Calu3 (cell line): ENCODE measurements at regions not wholly inside any gene's neighbourhood (a gene's known extent, or its start where the extent isn't known, plus 50 kb on each side); places are given as distances from the start of the nearest gene placed in this dataset.

Experiments
- BruUV-seq: library from RNA; stranded (reverse); fragments of 400-500 nt; replicated peaks from 2 replicates; lab custom pipeline; 2021; lab: Mats Ljungman, UMichigan
- CTCF ChIA-PET: fragments of 300-600 bp; sonication (Branson Sonifier 250); formaldehyde crosslinking; loops from one replicate; lab custom pipeline; 2022; ENCODE audit warnings: antibody characterized with exemption; lab: Charles Lee
- DNase-seq: peaks from one replicate; pipeline ENCODE4 v3.0.0; 2022
- H3K27ac Mint-ChIP-seq: one replicate; pipeline ENCODE4 v1.8.0; 2022; ENCODE audit warnings: mixed read lengths; ENCODE audit not compliant: unreplicated experiment
- H3K27me3 Mint-ChIP-seq: one replicate; pipeline ENCODE4 v1.8.0; 2022; ENCODE audit warnings: mixed read lengths; ENCODE audit not compliant: unreplicated experiment
- H3K36me3 Mint-ChIP-seq: one replicate; pipeline ENCODE4 v1.8.0; 2022; ENCODE audit warnings: mild to moderate bottlenecking, moderate library complexity, mixed read lengths; ENCODE audit not compliant: insufficient read depth, unreplicated experiment
- H3K4me1 Mint-ChIP-seq: one replicate; pipeline ENCODE4 v1.8.0; 2022; ENCODE audit warnings: mild to moderate bottlenecking, low read depth, mixed read lengths; ENCODE audit not compliant: unreplicated experiment
- H3K4me3 Mint-ChIP-seq: one replicate; pipeline ENCODE4 v1.8.0; 2022; ENCODE audit warnings: mild to moderate bottlenecking, low read depth, moderate library complexity, mixed read lengths; ENCODE audit not compliant: unreplicated experiment
- H3K9me3 Mint-ChIP-seq: one replicate; pipeline ENCODE4 v1.8.0; 2022; ENCODE audit warnings: low read depth, mixed read lengths; ENCODE audit not compliant: unreplicated experiment
- CTCF ChIP-seq: fragments of 200-600 bp; IDR thresholded peaks from one replicate; pipeline ENCODE4 v1.8.0; 2022; ENCODE audit warnings: antibody characterized with exemption; ENCODE audit not compliant: unreplicated experiment
- intact Hi-C: fragments of 100-400 bp; cut with micrococcal nuclease; formaldehyde crosslinking; loops from one replicate; pipeline ENCODE4 v1.10.0; 2022; ENCODE audit not compliant: unreplicated experiment

- Mint-ChIP-seq H3K27ac (no peak overlapping the region), H3K27me3 (no peaks in the 10 kb centered on the region), H3K9me3 (peaks cover 4% of the 10 kb centered on the region), H3K4me3 (no peak overlapping the region), H3K4me1 (no peaks in the 10 kb centered on the region), H3K36me3 (no peaks in the 10 kb centered on the region)
- DNase-seq = no peak
- no TSS peak for BruUV-seq
- CTCF ChIA-PET = interaction anchor here (0.6 kb wide), 1 partner anchor 260 kb away, joined by 4 read pairs; no protein-coding TSS in a partner anchor
- no peak for TF ChIP-seq CTCF
- intact Hi-C loops = no loop called here
These were observed 153.3 kb downstream of the LSMEM1 start for GRCh38 chr7:112634107-112634506.

- H3K4me3 Mint-ChIP-seq = no peak overlapping the region
- no peaks in the 10 kb centered on the region for H3K9me3 Mint-ChIP-seq
- no peak for TF ChIP-seq CTCF
- no peaks in the 10 kb centered on the region for H3K36me3 Mint-ChIP-seq
- H3K27me3 Mint-ChIP-seq = no peaks in the 10 kb centered on the region
- CTCF ChIA-PET = no interaction called here
- intact Hi-C loops = no loop called here
- H3K27ac Mint-ChIP-seq = no peak overlapping the region
- no TSS peak for BruUV-seq
- no peak for DNase-seq
- no peaks in the 10 kb centered on the region for H3K4me1 Mint-ChIP-seq
These were observed 154.5 kb downstream of the TMEM168 start for GRCh38 chr7:112635742-112636141.

GRCh38 chr7:112638675-112639400, 151.4 kb downstream of the TMEM168 start:
- no peak for TF ChIP-seq CTCF
- peaks cover 7% of the 10 kb centered on the region for H3K9me3 Mint-ChIP-seq
- no peaks in the 10 kb centered on the region for H3K27me3 Mint-ChIP-seq
- H3K36me3 Mint-ChIP-seq = no peaks in the 10 kb centered on the region
- H3K4me1 Mint-ChIP-seq = no peaks in the 10 kb centered on the region
- H3K27ac Mint-ChIP-seq = no peak overlapping the region
- H3K4me3 Mint-ChIP-seq = no peak overlapping the region
- no TSS peak for BruUV-seq
- DNase-seq = no peak
- CTCF ChIA-PET = no interaction called here
- intact Hi-C loops = no loop called here

GRCh38 chr7:112640685-112641084, 149.5 kb downstream of the TMEM168 start:
- TF ChIP-seq CTCF = no peak
- intact Hi-C loops = no loop called here
- CTCF ChIA-PET = no interaction called here
- Mint-ChIP-seq H3K27me3 (no peaks in the 10 kb centered on the region), H3K36me3 (no peaks in the 10 kb centered on the region), H3K4me3 (no peak overlapping the region), H3K4me1 (no peaks in the 10 kb centered on the region), H3K9me3 (peaks cover 18% of the 10 kb centered on the region), H3K27ac (no peak overlapping the region)
- BruUV-seq = no TSS peak
- DNase-seq = no peak
